ENCODE measurements at regions not wholly inside any gene's neighbourhood (a gene's known extent, or its start where the extent isn't known, plus 50 kb on each side); places are given as distances from the start of the nearest gene placed in this dataset.

- no peak overlapping the region for H3K27ac Mint-ChIP-seq
- Histone ChIP-seq H3K36me3 (ENCODE audit: insufficient read depth) (no peaks in the 10 kb centered on the region), H3F3A (replicated peaks; ENCODE audit: low read depth) (no peaks in the 10 kb centered on the region), H3K27ac (ENCODE audit: low read depth) (no peak overlapping the region), H3K9me2 (ENCODE audit: insufficient read depth) (no peaks in the 10 kb centered on the region; the same call in 1 of the 2 replicates), H3K4me3 (no peak overlapping the region), H4K20me1 (replicated peaks; ENCODE audit: insufficient read depth) (no peaks in the 10 kb centered on the region), H3K79me2 (replicated peaks; ENCODE audit: insufficient read depth) (no peaks in the 10 kb centered on the region), H2AFZ (no peak overlapping the region), H3K27me3 (ENCODE audit: insufficient read depth) (no peaks in the 10 kb centered on the region), H3K4me2 (no peak overlapping the region), H3K4me1 (ENCODE audit: insufficient read depth) (no peaks in the 10 kb centered on the region)
- no peaks in the 10 kb centered on the region for H3K27me3 Mint-ChIP-seq (ENCODE audit: insufficient read depth, low read depth, poor library complexity)
- H3K4me3 Mint-ChIP-seq = no peak overlapping the region
- ATAC-seq (no peak), DNase-seq (ENCODE audit: low spot score) (no peak)
- peaks cover 9% of the 10 kb centered on the region; the same call in 2 of the 3 replicates for H3K9me3 Mint-ChIP-seq
- no peaks in the 10 kb centered on the region for H3K4me1 Mint-ChIP-seq
- TF ChIP-seq CREB1 (CRISPR knock-in tag; IDR thresholded peaks at IDR 0.05; ENCODE audit: low read depth) (no peak), EZH2phosphoT487 (IDR thresholded peaks at IDR 0.05; ENCODE audit: unreplicated experiment) (no peak), NANOG (IDR thresholded peaks at IDR 0.05; ENCODE audit: borderline replicate concordance) (no peak), EZH2 (IDR thresholded peaks at IDR 0.05; ENCODE audit: low read depth, unreplicated experiment) (no peak), REST (IDR thresholded peaks at IDR 0.05; ENCODE audit: unreplicated experiment) (no peak), ZNF462 (CRISPR knock-in tag; IDR thresholded peaks at IDR 0.05) (no peak), JUNB (IDR thresholded peaks at IDR 0.05; ENCODE audit: unreplicated experiment) (no peak), POLR2AphosphoS5 (IDR thresholded peaks at IDR 0.05; ENCODE audit: low read depth) (no peak), ZNF114 (CRISPR knock-in tag; IDR thresholded peaks at IDR 0.05) (no peak), STAT1 (IDR thresholded peaks at IDR 0.05; ENCODE audit: unreplicated experiment) (no peak), ETS1 (IDR thresholded peaks at IDR 0.05) (no peak)
- H3K36me3 Mint-ChIP-seq (ENCODE audit: low read depth) = peaks cover 8% of the 10 kb centered on the region
Measured at GRCh38 chr18:34385311-34385710, 160.6 kb upstream of the NOL4 start.

Data from GM23338 (cell line).